Gastroesophageal sphincter (tissue), 4 donors: ENCODE measurements at regions not wholly inside any gene's neighbourhood (a gene's known extent, or its start where the extent isn't known, plus 50 kb on each side); places are given as distances from the start of the nearest gene placed in this dataset.
"Not testable (repeated sequence)": the region's sequence is repeated elsewhere in the genome, so short reads cannot be mapped to it uniquely, and the experiment has no call there.

Experiments
- ATAC-seq: fragments of 150-250 bp; one replicate; pipeline ENCODE4 v1.9.1; 2016; ENCODE audit warnings: mild to moderate bottlenecking, moderate library complexity
- H3K27ac ChIP-seq, 4 donors: fragments of 200-600 bp; sonication (generic) in 3 of 4; 1 replicate in 3 of 4; 2 replicates in 1 of 4; pipeline ENCODE4 v1.5.1; 2016 to 2019
- H3K27me3 ChIP-seq: fragments of 200-600 bp; sonication (generic); one replicate; pipeline ENCODE4 v1.5.1; 2019
- H3K36me3 ChIP-seq, 2 donors: fragments of 200-600 bp; sonication (generic); one replicate each; pipeline ENCODE4 v1.5.1; 2019; ENCODE audit warnings: control low read depth in 1 of 2
- H3K4me1 ChIP-seq, 3 donors: fragments of 200-600 bp; sonication (generic); 1 replicate in 2 of 3; 2 replicates in 1 of 3; pipeline ENCODE4 v1.5.1; 2016 to 2019; ENCODE audit warnings: control low read depth in 2 of 3
- H3K4me3 ChIP-seq, 2 donors: fragments of 200-600 bp; sonication (generic); one replicate each; pipeline ENCODE4 v1.5.1; 2019; ENCODE audit warnings: mild to moderate bottlenecking in 1 of 2, moderate library complexity in 1 of 2
- H3K9me3 ChIP-seq, 3 donors: fragments of 200-600 bp; sonication (generic); one replicate each; pipeline ENCODE4 v1.5.1; 2017 to 2019; ENCODE audit warnings: control low read depth in 2 of 3
- CTCF ChIP-seq, 4 experiments: fragments of 200-600 bp in 2 of 4; fragments of 450-650 bp in 2 of 4; sonication (generic) in 1 of 4; IDR thresholded peaks; one replicate each; pipeline ENCODE4 v1.5.1; 2017 to 2019; ENCODE audit warnings: antibody characterized with exemption in 4 of 4, mild to moderate bottlenecking in 2 of 4, moderate library complexity in 2 of 4
- EP300 ChIP-seq: sonication (generic); formaldehyde crosslinking; IDR thresholded peaks from one replicate; pipeline ENCODE4 v1.6.1; 2017; ENCODE audit warnings: antibody characterized with exemption, mild to moderate bottlenecking
- POLR2A ChIP-seq, 2 donors: fragments of 450-650 bp; IDR thresholded peaks; one replicate each; pipeline ENCODE4 v1.6.1; 2017; ENCODE audit warnings: antibody characterized with exemption in 2 of 2, mild to moderate bottlenecking in 2 of 2, moderate library complexity in 1 of 2
- POLR2AphosphoS5 ChIP-seq: sonication (generic); formaldehyde crosslinking; IDR thresholded peaks from one replicate; pipeline ENCODE4 v1.6.1; 2017; ENCODE audit warnings: antibody characterized with exemption
- WGBS, 2 donors: methylation state at CpG; one replicate each; pipeline ENCODE4 v1.1.5; 2018; ENCODE audit warnings: low coverage in 1 of 2; 5-methylcytosine and 5-hydroxymethylcytosine counted together

- ATAC-seq: no peak
- Histone ChIP-seq H3K36me3 (no peaks in the 10 kb centered on the region), H3K27me3 (no peaks in the 10 kb centered on the region), H3K9me3 (no peaks in the 10 kb centered on the region), H3K27ac (no peak overlapping the region), H3K4me1 (no peaks in the 10 kb centered on the region), H3K4me3 (no peak overlapping the region)
- TF ChIP-seq EP300: no peak
- TF ChIP-seq POLR2A (IDR thresholded peaks at IDR 0.05): no peak
- TF ChIP-seq CTCF (IDR thresholded peaks at IDR 0.05): no peak
- no peak for TF ChIP-seq POLR2AphosphoS5
- WGBS, 2 donors: 74% methylated on average over 4 of the region's 4 CpGs; no CpG with 5 or more reads in 1 of the 2 donors
Measured at GRCh38 chr6:99146711-99147110, 199.0 kb upstream of the FBXL4 start.

- no peaks in the 10 kb centered on the region for H3K36me3 ChIP-seq
- no peaks in the 10 kb centered on the region for H3K4me1 ChIP-seq
- H3K27ac ChIP-seq: no peak overlapping the region
- ATAC-seq: no peak
- no peaks in the 10 kb centered on the region for H3K9me3 ChIP-seq
- H3K27me3 ChIP-seq: no peaks in the 10 kb centered on the region
- TF ChIP-seq EP300: no peak
- no peak for TF ChIP-seq POLR2A (IDR thresholded peaks at IDR 0.05)
- TF ChIP-seq POLR2AphosphoS5: no peak
- no peak for TF ChIP-seq CTCF (IDR thresholded peaks at IDR 0.05)
- WGBS, 2 donors: 60 to 74% methylated on average over 3 of the region's 3 CpGs
- H3K4me3 ChIP-seq: no peak overlapping the region
Measured at GRCh38 chr6:99145738-99146137, 198.0 kb upstream of the FBXL4 start.

GRCh38 chr6:99143108-99143861 lies 195.5 kb upstream of the FBXL4 start:
- H3K27ac ChIP-seq: no peak overlapping the region
- no peaks in the 10 kb centered on the region for H3K9me3 ChIP-seq
- H3K27me3 ChIP-seq: no peaks in the 10 kb centered on the region
- no peak overlapping the region for H3K4me3 ChIP-seq
- no peak for ATAC-seq
- H3K36me3 ChIP-seq: no peaks in the 10 kb centered on the region
- H3K4me1 ChIP-seq: no peaks in the 10 kb centered on the region
- TF ChIP-seq POLR2AphosphoS5: no peak
- TF ChIP-seq EP300: no peak
- no peak for TF ChIP-seq POLR2A (IDR thresholded peaks at IDR 0.05)
- TF ChIP-seq CTCF (IDR thresholded peaks at IDR 0.05): no peak
- 62 to 71% methylated on average over 5 of the region's 5 CpGs for WGBS, 2 donors

- H3K36me3 ChIP-seq, H3K27me3 ChIP-seq: not testable (repeated sequence)
- WGBS, 2 donors: no CpG with 5 or more reads among the region's 29 CpGs
Measured at GRCh38 chr6:99141906-99142305, 194.2 kb upstream of the FBXL4 start.

GRCh38 chr6:99138445-99138844 lies 190.7 kb upstream of the FBXL4 start:
- no peak for TF ChIP-seq POLR2A (IDR thresholded peaks at IDR 0.05)
- TF ChIP-seq CTCF (IDR thresholded peaks at IDR 0.05): no peak
- no peak for TF ChIP-seq EP300
- no peak for TF ChIP-seq POLR2AphosphoS5
- 60 to 71% methylated on average over 1 of the region's 1 CpG for WGBS, 2 donors
- no peak overlapping the region for H3K4me3 ChIP-seq
- no peaks in the 10 kb centered on the region for H3K9me3 ChIP-seq
- H3K27me3 ChIP-seq: no peaks in the 10 kb centered on the region
- no peak for ATAC-seq
- no peaks in the 10 kb centered on the region for H3K4me1 ChIP-seq
- no peaks in the 10 kb centered on the region for H3K36me3 ChIP-seq
- no peak overlapping the region for H3K27ac ChIP-seq

More at GRCh38 chr6:99141906-99142305, 194.2 kb upstream of the FBXL4 start:
- H3K27ac ChIP-seq, H3K9me3 ChIP-seq, H3K4me1 ChIP-seq, H3K4me3 ChIP-seq, ATAC-seq: not testable (repeated sequence)
